HG02884 (cell line): ENCODE measurements at regions not wholly inside any gene's neighbourhood (a gene's known extent, or its start where the extent isn't known, plus 50 kb on each side); places are given as distances from the start of the nearest gene placed in this dataset.

Experiments used
- ATAC-seq: cut with Tn5 transposase; IDR thresholded peaks from one replicate; pipeline ENCODE4 v1.9.1; 2021; ENCODE audit warnings: mild to moderate bottlenecking, moderate library complexity; ENCODE audit not compliant: unreplicated experiment

GRCh38 chr6:23280437-23280836 lies 711.1 kb downstream of the HDGFL1 start:
- no peak for ATAC-seq

GRCh38 chr6:23282252-23283021 lies 713.1 kb downstream of the HDGFL1 start:
- ATAC-seq, result no peak

- ATAC-seq, result no peak
Observed at GRCh38 chr6:23293653-23294052, 724.3 kb downstream of the HDGFL1 start.

GRCh38 chr6:23301556-23301955 lies 732.2 kb downstream of the HDGFL1 start:
- no peak for ATAC-seq

GRCh38 chr6:23302514-23302913 lies 733.1 kb downstream of the HDGFL1 start:
- no peak for ATAC-seq

GRCh38 chr6:23305325-23305943 lies 736.1 kb downstream of the HDGFL1 start:
- ATAC-seq, result no peak

GRCh38 chr6:23306251-23306950 lies 737.0 kb downstream of the HDGFL1 start:
- no peak for ATAC-seq

GRCh38 chr6:23307516-23307915 lies 738.1 kb downstream of the HDGFL1 start:
- no peak for ATAC-seq

- ATAC-seq, result no peak
Observed at GRCh38 chr6:23308166-23308565, 738.8 kb downstream of the HDGFL1 start.

GRCh38 chr6:23311211-23311610 lies 741.8 kb downstream of the HDGFL1 start:
- ATAC-seq, result no peak

GRCh38 chr6:23316131-23316530 lies 746.8 kb downstream of the HDGFL1 start:
- no peak for ATAC-seq

GRCh38 chr6:23316931-23317330 lies 747.6 kb downstream of the HDGFL1 start:
- ATAC-seq, result no peak

GRCh38 chr6:23319582-23319981 lies 750.2 kb downstream of the HDGFL1 start:
- ATAC-seq, result no peak

GRCh38 chr6:23320471-23321015 lies 751.2 kb downstream of the HDGFL1 start:
- ATAC-seq, result no peak

- no peak for ATAC-seq
Observed at GRCh38 chr6:23323897-23324296, 754.5 kb downstream of the HDGFL1 start.

GRCh38 chr6:23325065-23325464 lies 755.7 kb downstream of the HDGFL1 start:
- no peak for ATAC-seq

- no peak for ATAC-seq
Observed at GRCh38 chr6:23327621-23328020, 758.3 kb downstream of the HDGFL1 start.

- ATAC-seq, result no peak
Observed at GRCh38 chr6:23329086-23329485, 759.7 kb downstream of the HDGFL1 start.

- no peak for ATAC-seq
Observed at GRCh38 chr6:23330632-23331031, 761.3 kb downstream of the HDGFL1 start.

- no peak for ATAC-seq
Observed at GRCh38 chr6:23334360-23334759, 765.0 kb downstream of the HDGFL1 start.

GRCh38 chr6:23335894-23336293 lies 766.5 kb downstream of the HDGFL1 start:
- ATAC-seq, result no peak

GRCh38 chr6:23339268-23339667 lies 769.9 kb downstream of the HDGFL1 start:
- no peak for ATAC-seq
